GM23248 (cell line): ENCODE measurements at regions not wholly inside any gene's neighbourhood (a gene's known extent, or its start where the extent isn't known, plus 50 kb on each side); places are given as distances from the start of the nearest gene placed in this dataset.

Source experiments
- DNase-seq: peaks from one replicate; pipeline ENCODE4 v3.0.0-alpha.2; 2015
- H2AFZ ChIP-seq: fragments of 200-600 bp; sonication (generic); 2 replicates; pipeline ENCODE4 v1.6.1; 2016; ENCODE audit warnings: antibody characterized with exemption
- H3F3A ChIP-seq: fragments of 200-600 bp; sonication (generic); 2 replicates; pipeline ENCODE4 v1.6.1; 2016; ENCODE audit warnings: mild to moderate bottlenecking, antibody characterized with exemption, mixed run types; ENCODE audit not compliant: insufficient read depth
- H3K27ac ChIP-seq: fragments of 200-600 bp; sonication (generic); 2 replicates; pipeline ENCODE4 v1.5.1; 2016; ENCODE audit warnings: mild to moderate bottlenecking
- H3K27me3 ChIP-seq: fragments of 200-600 bp; sonication (generic); replicated peaks from 2 replicates; pipeline ENCODE4 v1.6.1; 2016; ENCODE audit warnings: mild to moderate bottlenecking; ENCODE audit not compliant: insufficient read depth
- H3K36me3 ChIP-seq: fragments of 200-600 bp; sonication (generic); 2 replicates; pipeline ENCODE4 v1.6.1; 2016; ENCODE audit warnings: low read depth, mild to moderate bottlenecking
- H3K4me1 ChIP-seq: fragments of 200-600 bp; sonication (generic); 2 replicates; pipeline ENCODE4 v1.6.1; 2016; ENCODE audit warnings: mild to moderate bottlenecking; ENCODE audit not compliant: insufficient read depth
- H3K4me2 ChIP-seq: fragments of 200-600 bp; sonication (generic); one replicate; pipeline ENCODE4 v1.6.1; 2016; ENCODE audit warnings: mild to moderate bottlenecking; ENCODE audit not compliant: unreplicated experiment
- H3K4me3 ChIP-seq: fragments of 200-600 bp; sonication (generic); 2 replicates; pipeline ENCODE4 v1.5.1; 2016; ENCODE audit warnings: mild to moderate bottlenecking
- H3K79me2 ChIP-seq: fragments of 200-600 bp; sonication (generic); 2 replicates; pipeline ENCODE4 v1.6.1; 2016; ENCODE audit warnings: mild to moderate bottlenecking; ENCODE audit not compliant: insufficient read depth
- H3K9ac ChIP-seq: fragments of 200-600 bp; sonication (generic); 2 replicates; pipeline ENCODE4 v1.6.1; 2016; ENCODE audit warnings: mild to moderate bottlenecking
- H3K9me2 ChIP-seq: fragments of 200-600 bp; sonication (generic); 2 replicates; pipeline ENCODE4 v1.6.1; 2016; ENCODE audit warnings: mixed run types, mild to moderate bottlenecking, moderate library complexity; ENCODE audit not compliant: insufficient read depth
- H3K9me3 ChIP-seq: fragments of 200-600 bp; sonication (generic); one replicate; pipeline ENCODE4 v1.6.1; 2017; ENCODE audit warnings: low read depth
- H4K20me1 ChIP-seq: fragments of 200-600 bp; sonication (generic); 2 replicates; pipeline ENCODE4 v1.6.0; 2016; ENCODE audit not compliant: insufficient read depth
- EZH2 ChIP-seq: fragments of 200-600 bp; sonication (generic); IDR thresholded peaks from 2 replicates; pipeline ENCODE4 v1.6.1; 2018; ENCODE audit warnings: antibody characterized with exemption, mild to moderate bottlenecking; ENCODE audit not compliant: insufficient read depth, poor library complexity, severe bottlenecking
- EZH2phosphoT487 ChIP-seq: fragments of 200-600 bp; sonication (generic); IDR thresholded peaks from 2 replicates; pipeline ENCODE4 v1.6.1; 2018; ENCODE audit warnings: antibody characterized with exemption, moderate library complexity, mild to moderate bottlenecking, low read depth; ENCODE audit not compliant: insufficient read depth
- whole genome bisulfite sequencing, 2 experiments: methylation state at CpG; one replicate each; pipeline ENCODE4 v1.1.6; 2015 to 2017; ENCODE audit warnings: low lambda C conversion rate in 2 of 2, low coverage in 1 of 2; ENCODE audit errors: missing lambda C conversion rate in 2 of 2; 5-methylcytosine and 5-hydroxymethylcytosine counted together
- in situ Hi-C: fragments of 300-500 bp; cut with MboI; formaldehyde crosslinking; loops from 2 replicates; pipeline ENCODE4 v1.15.0; 2020

DNA sequence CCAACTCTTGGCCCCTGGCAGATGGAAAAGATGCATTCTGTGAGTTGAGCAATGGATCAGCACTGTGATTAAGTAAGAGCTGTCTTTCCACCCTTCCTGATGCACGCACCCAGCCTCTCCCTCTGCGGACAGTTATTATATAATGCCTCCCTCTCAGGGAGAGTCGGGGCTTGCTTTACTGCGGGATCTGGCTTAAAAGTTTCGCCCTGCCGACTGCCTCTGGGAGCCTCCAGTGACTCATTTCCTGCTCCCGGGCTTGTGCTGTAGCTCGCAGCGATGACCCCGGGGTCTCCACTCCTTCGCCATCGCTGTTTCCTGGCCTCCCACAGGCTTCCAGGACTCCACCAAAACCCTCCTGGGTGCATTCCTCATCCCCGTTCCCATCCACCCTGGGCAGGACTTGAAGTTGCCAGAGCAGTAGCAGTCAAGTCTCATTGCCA lies 107.4 kb upstream of the SLC7A1 start:
- TF ChIP-seq EZH2phosphoT487 (0 out of 2 replicates have a peak, but pooled peaks have one; percentile 52), EZH2 (no peak)
- Histone ChIP-seq H3K79me2 (no peaks in the 10 kb centered on the region), H3K27ac (peak overlapping the region; percentile 85), H4K20me1 (no peaks in the 10 kb centered on the region), H3F3A (peaks cover 34% of the 10 kb centered on the region), H2AFZ (peak overlapping the region; percentile 66), H3K9me3 (no peaks in the 10 kb centered on the region), H3K9ac (peak overlapping the region; percentile 70), H3K27me3 (no peaks in the 10 kb centered on the region), H3K4me3 (peak overlapping the region; percentile 64), H3K4me2 (peak overlapping the region; percentile 86), H3K9me2 (no peaks in the 10 kb centered on the region), H3K4me1 (peaks cover 26% of the 10 kb centered on the region), H3K36me3 (no peaks in the 10 kb centered on the region)
- WGBS, 2 experiments: 1 to 2% methylated on average over 13 of the region's 13 CpGs
- in situ Hi-C loops: loop anchor here (10.0 kb wide), 1 partner anchor 188 kb away; no protein-coding TSS in a partner anchor
- peak; percentile 96 for DNase-seq

DNA sequence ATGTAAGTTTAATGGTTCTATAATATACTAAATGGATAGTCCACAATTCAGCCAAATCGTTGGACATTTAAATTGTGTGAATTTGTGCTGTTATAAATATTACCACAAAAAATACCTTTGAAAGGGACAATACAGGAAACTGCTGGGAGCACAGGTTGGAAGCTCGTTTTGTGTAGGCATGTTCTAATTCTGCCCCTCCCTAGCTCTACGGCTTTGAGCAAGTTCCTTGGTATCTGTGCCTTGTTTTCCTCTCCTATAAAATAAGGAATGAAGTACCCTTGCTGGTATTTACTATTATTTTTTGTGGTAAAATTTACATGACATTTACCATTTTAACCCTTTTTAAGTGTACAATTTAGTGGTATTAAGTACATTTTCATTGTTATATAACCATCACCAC lies 102.6 kb upstream of the SLC7A1 start:
- Histone ChIP-seq H4K20me1 (no peaks in the 10 kb centered on the region), H3K9me3 (no peaks in the 10 kb centered on the region), H3K9ac (no peak overlapping the region), H3K9me2 (no peaks in the 10 kb centered on the region), H3K27me3 (no peaks in the 10 kb centered on the region), H3K36me3 (no peaks in the 10 kb centered on the region), H3K4me3 (no peak overlapping the region), H3F3A (peaks cover 19% of the 10 kb centered on the region), H3K79me2 (no peaks in the 10 kb centered on the region), H3K27ac (no peak overlapping the region), H3K4me2 (no peak overlapping the region), H2AFZ (no peak overlapping the region), H3K4me1 (peaks cover 12% of the 10 kb centered on the region)
- DNase-seq: no peak
- in situ Hi-C loops: no loop called here
- 90 to 92% methylated on average over 3 of the region's 3 CpGs for WGBS, 2 experiments
- TF ChIP-seq EZH2: no peak
- TF ChIP-seq EZH2phosphoT487: no peak

DNA sequence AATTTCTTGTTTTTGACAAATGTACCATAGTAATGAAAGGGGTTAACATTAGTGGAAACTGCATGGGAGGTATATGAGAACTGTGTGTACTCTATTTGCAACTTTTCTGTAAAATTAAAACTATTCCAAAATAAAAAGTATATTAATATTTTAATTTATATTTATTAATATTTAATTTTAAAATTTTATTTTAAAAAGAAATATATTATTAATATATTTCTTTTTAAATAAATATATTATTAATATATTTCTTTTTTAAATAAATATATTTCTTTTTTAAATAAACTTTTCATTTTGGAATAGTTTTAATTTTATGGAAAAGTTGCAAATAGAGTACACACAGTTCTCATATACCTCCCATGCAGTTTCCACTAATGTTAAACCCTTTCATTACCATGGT lies 101.1 kb upstream of the SLC7A1 start:
- no peaks in the 10 kb centered on the region for H3K36me3 ChIP-seq
- no peak overlapping the region for H3K4me2 ChIP-seq
- no peaks in the 10 kb centered on the region for H3K9me3 ChIP-seq
- no peaks in the 10 kb centered on the region for H3K27me3 ChIP-seq
- no peak overlapping the region for H2AFZ ChIP-seq
- 0 out of 2 replicates have a peak, but pooled peaks cover under 1% of the 10 kb centered on the region for H3K4me1 ChIP-seq
- no peaks in the 10 kb centered on the region for H3K79me2 ChIP-seq
- no peak overlapping the region for H3K9ac ChIP-seq
- no peak for DNase-seq
- H3F3A ChIP-seq: peaks cover 7% of the 10 kb centered on the region
- in situ Hi-C loops: no loop called here
- no peak overlapping the region for H3K27ac ChIP-seq
- no peak for TF ChIP-seq EZH2
- no peak for TF ChIP-seq EZH2phosphoT487
- no peak overlapping the region for H3K4me3 ChIP-seq
- H3K9me2 ChIP-seq: no peaks in the 10 kb centered on the region
- H4K20me1 ChIP-seq: no peaks in the 10 kb centered on the region

DNA sequence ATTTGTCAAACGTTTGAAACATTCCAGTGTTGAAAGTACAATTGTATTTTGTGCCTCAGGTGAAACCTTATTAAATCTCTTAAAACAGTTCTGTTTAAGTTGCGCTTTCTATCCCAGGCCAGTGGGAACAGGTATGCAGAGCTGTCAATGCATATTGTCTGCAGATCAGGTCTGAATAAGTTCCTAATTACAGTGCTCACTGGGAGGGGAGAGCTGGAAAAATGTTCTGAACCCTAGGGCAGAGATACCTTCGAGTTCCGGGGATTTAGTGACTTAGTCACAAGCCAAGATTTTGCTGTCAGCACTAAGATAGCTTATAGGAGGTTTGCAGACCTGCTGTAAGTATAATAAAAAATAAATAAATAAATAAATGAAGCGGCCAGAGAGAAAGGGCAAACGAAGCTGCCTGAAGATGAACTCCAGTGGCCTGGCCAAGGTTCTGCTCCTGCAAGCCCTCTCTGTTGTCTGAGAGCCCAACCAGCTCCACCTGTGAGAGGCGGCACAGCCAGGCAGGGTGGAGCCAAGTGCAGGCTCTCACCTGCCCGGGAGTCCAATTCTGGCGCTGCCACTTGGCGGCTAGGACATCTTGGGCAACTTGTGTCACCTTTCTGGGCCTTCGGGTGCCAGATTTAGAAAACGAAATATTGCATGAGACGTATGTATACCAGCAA lies 97.9 kb upstream of the SLC7A1 start:
- no peak for TF ChIP-seq EZH2
- TF ChIP-seq EZH2phosphoT487: no peak
- Histone ChIP-seq H2AFZ (no peak overlapping the region), H3K9me2 (no peaks in the 10 kb centered on the region), H4K20me1 (no peaks in the 10 kb centered on the region), H3K4me2 (no peak overlapping the region), H3K79me2 (no peaks in the 10 kb centered on the region), H3K9me3 (no peaks in the 10 kb centered on the region), H3F3A (no peaks in the 10 kb centered on the region), H3K4me1 (no peaks in the 10 kb centered on the region), H3K27me3 (no peaks in the 10 kb centered on the region), H3K27ac (no peak overlapping the region), H3K36me3 (no peaks in the 10 kb centered on the region), H3K9ac (no peak overlapping the region), H3K4me3 (no peak overlapping the region)
- in situ Hi-C loops: no loop called here
- no peak for DNase-seq
- 89 to 91% methylated on average over 13 of the region's 13 CpGs for WGBS, 2 experiments

DNA sequence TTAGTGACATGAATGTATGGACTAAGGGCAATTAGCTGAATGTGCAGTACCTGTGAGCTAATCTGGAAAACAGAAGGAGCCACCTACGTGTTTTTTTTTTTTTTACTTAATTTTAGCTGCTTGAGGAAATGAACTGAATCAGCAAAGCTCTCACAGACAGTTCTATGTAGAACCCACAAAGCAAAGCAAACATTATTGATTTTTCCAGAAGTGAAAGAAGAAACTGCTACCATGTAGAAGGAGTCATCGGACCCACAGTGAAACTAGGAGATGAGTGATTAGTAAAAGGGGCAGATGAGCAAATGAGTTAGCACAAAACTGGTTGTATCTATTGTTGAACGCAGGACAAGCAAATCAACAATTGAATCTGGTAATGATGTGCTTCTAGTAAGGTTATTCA lies 94.1 kb upstream of the SLC7A1 start:
- Histone ChIP-seq H3F3A (peaks cover 9% of the 10 kb centered on the region), H3K27ac (no peak overlapping the region), H2AFZ (no peak overlapping the region), H3K4me3 (no peak overlapping the region), H4K20me1 (no peaks in the 10 kb centered on the region), H3K79me2 (no peaks in the 10 kb centered on the region), H3K4me1 (0 out of 2 replicates have a peak, but pooled peaks cover 8% of the 10 kb centered on the region), H3K9ac (no peak overlapping the region), H3K9me3 (no peaks in the 10 kb centered on the region), H3K4me2 (no peak overlapping the region), H3K9me2 (no peaks in the 10 kb centered on the region), H3K36me3 (no peaks in the 10 kb centered on the region), H3K27me3 (no peaks in the 10 kb centered on the region)
- DNase-seq: no peak
- 72 to 86% methylated on average over 3 of the region's 3 CpGs for WGBS, 2 experiments
- TF ChIP-seq EZH2 (no peak), EZH2phosphoT487 (no peak)
- in situ Hi-C loops: no loop called here
